GM13976 (cell line): ENCODE measurements at regions not wholly inside any gene's neighbourhood (a gene's known extent, or its start where the extent isn't known, plus 50 kb on each side); places are given as distances from the start of the nearest gene placed in this dataset.

Experiments used
- DNase-seq: peaks from one replicate; pipeline ENCODE4 v3.0.0; 2012; ENCODE audit warnings: low spot score
- in situ Hi-C: fragments of 300-500 bp; cut with MboI; formaldehyde crosslinking; loops from one replicate; pipeline ENCODE4 v1.12.0; 2022; ENCODE audit warnings: low sequenced_read_pairs, mixed read lengths, inconsistent platforms; ENCODE audit not compliant: unreplicated experiment
- TF ChIP-seq, protein P1 (sequence below): IDR thresholded peaks from 2 replicates; pipeline ENCODE4 v1.5.1; 2012; ENCODE audit warnings: borderline replicate concordance, mild to moderate bottlenecking; ENCODE audit not compliant: insufficient read depth; ENCODE audit errors: extremely low read depth, missing control alignments, control extremely low read depth

- in situ Hi-C loops = no loop called here
- TF ChIP-seq, protein P1, sequence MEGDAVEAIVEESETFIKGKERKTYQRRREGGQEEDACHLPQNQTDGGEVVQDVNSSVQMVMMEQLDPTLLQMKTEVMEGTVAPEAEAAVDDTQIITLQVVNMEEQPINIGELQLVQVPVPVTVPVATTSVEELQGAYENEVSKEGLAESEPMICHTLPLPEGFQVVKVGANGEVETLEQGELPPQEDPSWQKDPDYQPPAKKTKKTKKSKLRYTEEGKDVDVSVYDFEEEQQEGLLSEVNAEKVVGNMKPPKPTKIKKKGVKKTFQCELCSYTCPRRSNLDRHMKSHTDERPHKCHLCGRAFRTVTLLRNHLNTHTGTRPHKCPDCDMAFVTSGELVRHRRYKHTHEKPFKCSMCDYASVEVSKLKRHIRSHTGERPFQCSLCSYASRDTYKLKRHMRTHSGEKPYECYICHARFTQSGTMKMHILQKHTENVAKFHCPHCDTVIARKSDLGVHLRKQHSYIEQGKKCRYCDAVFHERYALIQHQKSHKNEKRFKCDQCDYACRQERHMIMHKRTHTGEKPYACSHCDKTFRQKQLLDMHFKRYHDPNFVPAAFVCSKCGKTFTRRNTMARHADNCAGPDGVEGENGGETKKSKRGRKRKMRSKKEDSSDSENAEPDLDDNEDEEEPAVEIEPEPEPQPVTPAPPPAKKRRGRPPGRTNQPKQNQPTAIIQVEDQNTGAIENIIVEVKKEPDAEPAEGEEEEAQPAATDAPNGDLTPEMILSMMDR = no peak
Observed at GRCh38 chr7:10325395-10325794, 648.3 kb upstream of the PHF14 start.

DNA sequence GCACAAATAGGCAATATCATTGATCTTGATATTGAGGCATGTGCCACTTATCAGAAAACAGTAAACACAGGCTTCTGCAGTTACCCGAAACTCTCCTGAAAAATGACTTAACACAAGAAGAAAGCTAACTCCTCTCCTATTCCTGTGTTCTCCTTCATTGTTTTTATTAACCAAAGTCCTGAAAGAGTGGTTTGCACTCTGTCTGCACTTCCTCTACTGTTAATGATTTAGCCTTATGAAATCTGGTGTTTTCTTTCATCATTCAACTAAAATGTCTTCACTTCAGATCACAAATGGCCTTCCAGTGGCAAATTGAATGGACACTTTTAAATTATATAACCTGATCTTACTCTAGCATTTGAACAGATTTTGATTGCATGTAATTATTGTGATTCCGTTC lies 630.6 kb upstream of the PHF14 start:
- DNase-seq = no peak
- TF ChIP-seq, protein P1 = no peak
- in situ Hi-C loops = no loop called here

More at GRCh38 chr7:10325395-10325794, 648.3 kb upstream of the PHF14 start:
- no peak for DNase-seq

- DNase-seq = no peak
- in situ Hi-C loops = no loop called here
- TF ChIP-seq, protein P1 = no peak
Observed at GRCh38 chr7:10346032-10346431, 627.6 kb upstream of the PHF14 start.

GRCh38 chr7:10355816-10356215 lies 617.9 kb upstream of the PHF14 start:
- in situ Hi-C loops = no loop called here
- TF ChIP-seq, protein P1 = no peak
- no peak for DNase-seq

- in situ Hi-C loops = no loop called here
- TF ChIP-seq, protein P1 = no peak
- no peak for DNase-seq
Observed at GRCh38 chr7:10360050-10360449, 613.6 kb upstream of the PHF14 start.

GRCh38 chr7:10401793-10402192 lies 571.9 kb upstream of the PHF14 start:
- TF ChIP-seq, protein P1 = no peak
- in situ Hi-C loops = no loop called here
- DNase-seq = no peak

DNA sequence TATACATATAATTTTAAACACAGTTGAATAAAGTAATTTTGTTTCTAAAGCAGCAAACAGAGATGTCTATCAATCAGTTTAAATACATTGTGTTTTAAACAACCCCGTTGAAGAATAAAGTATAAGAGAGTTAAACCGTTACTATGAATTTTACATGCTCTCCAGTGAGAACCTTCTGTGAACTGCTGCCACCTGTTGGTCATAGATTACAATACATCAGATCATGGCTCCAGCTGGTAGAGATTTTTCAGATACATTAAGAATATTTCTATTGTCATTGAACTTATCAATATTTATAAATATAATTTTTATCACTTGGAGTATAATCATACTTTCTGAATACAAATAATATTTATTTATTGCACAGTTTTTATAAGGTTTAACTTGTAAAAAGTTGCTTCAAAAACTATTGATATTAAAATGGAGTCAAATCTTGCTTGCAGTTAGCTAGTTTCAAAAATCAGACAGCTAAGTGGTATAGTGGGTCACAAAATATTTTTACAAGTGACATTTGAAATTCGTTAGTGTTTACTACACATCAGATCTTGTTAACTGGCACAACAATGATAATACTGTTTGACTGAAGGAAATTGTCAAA lies 561.2 kb upstream of the PHF14 start:
- in situ Hi-C loops = no loop called here
- TF ChIP-seq, protein P1 = peak; percentile 62
- DNase-seq = peak; percentile 21
